ENCODE measurements at regions not wholly inside any gene's neighbourhood (a gene's known extent, or its start where the extent isn't known, plus 50 kb on each side); places are given as distances from the start of the nearest gene placed in this dataset.

GRCh38 chr3:137242836-137243400 is 285.1 kb downstream of the IL20RB start:
- no peaks in the 10 kb centered on the region for H3K9me3 ChIP-seq
- H3K27ac ChIP-seq: no peak overlapping the region
- H3K4me1 ChIP-seq: no peaks in the 10 kb centered on the region
- H3K4me3 ChIP-seq: no peak overlapping the region
- peaks cover 0 to 4% (median 0%) of the 10 kb centered on the region in 4 donors for H3K27me3 ChIP-seq
- WGBS, 2 donors: 74 to 77% methylated on average over 6 of the region's 6 CpGs
- TF ChIP-seq POLR2A (IDR thresholded peaks at IDR 0.05): no peak
- TF ChIP-seq CTCF (IDR thresholded peaks at IDR 0.05): no peak
- H3K36me3 ChIP-seq: no peaks in the 10 kb centered on the region
- intact Hi-C loops (cut with DNase I): no loop called here
- DNase-seq: no peak

GRCh38 chr3:137246491-137246890 is 288.7 kb downstream of the IL20RB start:
- 67 to 68% methylated on average over 2 of the region's 2 CpGs for WGBS, 2 donors
- TF ChIP-seq POLR2A (IDR thresholded peaks at IDR 0.05) (no peak), CTCF (IDR thresholded peaks at IDR 0.05) (no peak)
- no peaks in the 10 kb centered on the region for H3K36me3 ChIP-seq
- no peak overlapping the region for H3K4me3 ChIP-seq
- no peak overlapping the region for H3K27ac ChIP-seq
- no peaks in the 10 kb centered on the region for H3K4me1 ChIP-seq
- intact Hi-C loops (cut with DNase I): no loop called here
- peaks cover 0 to 4% (median 0%) of the 10 kb centered on the region in 4 donors for H3K27me3 ChIP-seq
- no peak for DNase-seq
- H3K9me3 ChIP-seq: no peaks in the 10 kb centered on the region

GRCh38 chr3:137249311-137249940 is 291.6 kb downstream of the IL20RB start:
- no peak overlapping the region for H3K4me3 ChIP-seq
- no peaks in the 10 kb centered on the region for H3K4me1 ChIP-seq
- intact Hi-C loops (cut with DNase I): no loop called here
- peaks cover 0 to 5% (median 0%) of the 10 kb centered on the region in 3 donors for H3K9me3 ChIP-seq
- H3K27me3 ChIP-seq: no peaks in the 10 kb centered on the region
- H3K36me3 ChIP-seq: no peaks in the 10 kb centered on the region
- H3K27ac ChIP-seq: no peak overlapping the region
- no peak for DNase-seq
- TF ChIP-seq CTCF (IDR thresholded peaks at IDR 0.05) (no peak), POLR2A (IDR thresholded peaks at IDR 0.05) (no peak)

- no peak for TF ChIP-seq POLR2A (IDR thresholded peaks at IDR 0.05)
- H3K27me3 ChIP-seq: no peaks in the 10 kb centered on the region
- peaks cover 0 to under 1% (median 0%) of the 10 kb centered on the region in 3 donors for H3K9me3 ChIP-seq
- no peak for DNase-seq
- H3K36me3 ChIP-seq: no peaks in the 10 kb centered on the region
- no peak overlapping the region for H3K4me3 ChIP-seq
- intact Hi-C loops (cut with DNase I): no loop called here
- WGBS, 2 donors: 25 to 35% methylated on average over 3 of the region's 3 CpGs
- peaks cover 0 to 8% (median 0%) of the 10 kb centered on the region in 3 donors for H3K4me1 ChIP-seq
- no peak overlapping the region for H3K27ac ChIP-seq
Measured at GRCh38 chr3:137259089-137259488, 301.3 kb downstream of the IL20RB start.

DNA sequence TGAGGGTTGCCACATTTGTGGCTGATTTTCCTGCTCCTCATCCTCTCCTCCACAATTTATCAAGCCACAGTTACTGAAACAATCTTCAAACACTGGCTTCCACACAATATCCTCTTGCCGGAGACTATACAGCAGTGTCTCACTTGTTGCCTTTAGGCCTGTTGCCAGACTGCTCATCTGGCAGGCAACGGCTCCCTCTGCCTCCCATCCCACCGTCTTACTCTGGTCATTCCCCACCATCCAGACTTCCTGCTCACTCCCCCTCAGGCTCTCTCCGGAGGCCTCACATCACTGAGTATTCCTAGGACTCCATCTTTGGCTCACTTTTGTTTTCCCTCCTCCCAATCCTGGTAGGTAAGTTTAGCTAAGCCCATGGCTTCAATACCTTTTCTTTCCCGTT is 301.9 kb downstream of the IL20RB start:
- Histone ChIP-seq H3K36me3 (no peaks in the 10 kb centered on the region), H3K27me3 (no peaks in the 10 kb centered on the region), H3K4me3 (no peak overlapping the region), H3K9me3 (no peaks in the 10 kb centered on the region), H3K4me1 (peaks cover 0 to 14% (median 4%) of the 10 kb centered on the region in 3 donors), H3K27ac (no peak overlapping the region)
- TF ChIP-seq POLR2A (IDR thresholded peaks at IDR 0.05) (no peak), CTCF (IDR thresholded peaks at IDR 0.05) (no peak)
- no peak for DNase-seq
- 31 to 49% methylated on average over 5 of the region's 5 CpGs for WGBS, 2 donors
- intact Hi-C loops (cut with DNase I): no loop called here

All from esophagus squamous epithelium (tissue), 5 donors.